ENCODE measurements at regions not wholly inside any gene's neighbourhood (a gene's known extent, or its start where the extent isn't known, plus 50 kb on each side); places are given as distances from the start of the nearest gene placed in this dataset.

DNA sequence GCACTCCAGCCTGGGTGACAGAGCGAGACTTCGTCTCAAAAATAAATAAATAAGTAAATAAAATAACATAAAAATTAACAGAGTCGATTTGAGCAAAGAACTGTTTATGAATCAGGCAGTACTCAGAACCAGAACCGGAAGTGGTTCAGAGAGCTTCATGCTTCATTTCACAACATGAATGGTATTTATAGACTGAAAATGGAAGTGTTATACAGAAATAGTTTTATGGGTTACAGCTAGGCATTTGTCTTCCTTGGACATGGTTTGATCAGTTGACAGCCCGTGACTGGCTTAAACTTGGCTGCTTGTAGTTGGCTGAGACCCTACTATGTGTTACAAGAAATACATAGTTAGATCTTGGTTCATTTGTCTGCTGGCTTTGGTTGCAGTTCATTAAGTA, 216.0 kb upstream of the MCTP2 start:
- TF ChIP-seq BACH2 (CRISPR knock-in tag; IDR thresholded peaks at IDR 0.05; ENCODE audit: borderline replicate concordance), result no peak
- no peak for TF ChIP-seq ZNF8 (CRISPR knock-in tag; IDR thresholded peaks at IDR 0.05)
- no peak for TF ChIP-seq CSRNP3 (CRISPR knock-in tag; IDR thresholded peaks at IDR 0.05)
- no peak for TF ChIP-seq SNAI2 (CRISPR knock-in tag; IDR thresholded peaks at IDR 0.05)
- no peak for TF ChIP-seq TCF4 (CRISPR knock-in tag; IDR thresholded peaks at IDR 0.05; ENCODE audit: borderline replicate concordance)
- no peak for TF ChIP-seq ESRRG (CRISPR knock-in tag; IDR thresholded peaks at IDR 0.05)
- no peak for TF ChIP-seq ZFP3 (CRISPR knock-in tag; IDR thresholded peaks at IDR 0.05)
- TF ChIP-seq ZNF565 (CRISPR knock-in tag; conservative IDR thresholded peaks at IDR 0.05; ENCODE audit: low read depth), result no peak
- no peak for TF ChIP-seq ZC3H10 (CRISPR knock-in tag; IDR thresholded peaks at IDR 0.05)
- TF ChIP-seq, protein P1, sequence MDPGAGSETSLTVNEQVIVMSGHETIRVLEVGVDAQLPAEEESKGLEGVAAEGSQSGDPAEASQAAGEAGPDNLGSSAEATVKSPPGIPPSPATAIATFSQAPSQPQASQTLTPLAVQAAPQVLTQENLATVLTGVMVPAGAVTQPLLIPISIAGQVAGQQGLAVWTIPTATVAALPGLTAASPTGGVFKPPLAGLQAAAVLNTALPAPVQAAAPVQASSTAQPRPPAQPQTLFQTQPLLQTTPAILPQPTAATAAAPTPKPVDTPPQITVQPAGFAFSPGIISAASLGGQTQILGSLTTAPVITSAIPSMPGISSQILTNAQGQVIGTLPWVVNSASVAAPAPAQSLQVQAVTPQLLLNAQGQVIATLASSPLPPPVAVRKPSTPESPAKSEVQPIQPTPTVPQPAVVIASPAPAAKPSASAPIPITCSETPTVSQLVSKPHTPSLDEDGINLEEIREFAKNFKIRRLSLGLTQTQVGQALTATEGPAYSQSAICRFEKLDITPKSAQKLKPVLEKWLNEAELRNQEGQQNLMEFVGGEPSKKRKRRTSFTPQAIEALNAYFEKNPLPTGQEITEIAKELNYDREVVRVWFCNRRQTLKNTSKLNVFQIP (CRISPR knock-in tag; IDR thresholded peaks at IDR 0.05; ENCODE audit: borderline replicate concordance, low read depth), result no peak
- no peak for TF ChIP-seq TOX (CRISPR knock-in tag; IDR thresholded peaks at IDR 0.05; ENCODE audit: borderline replicate concordance)
- no peak for TF ChIP-seq RARB (CRISPR knock-in tag; IDR thresholded peaks at IDR 0.05)
- TF ChIP-seq, protein P2, sequence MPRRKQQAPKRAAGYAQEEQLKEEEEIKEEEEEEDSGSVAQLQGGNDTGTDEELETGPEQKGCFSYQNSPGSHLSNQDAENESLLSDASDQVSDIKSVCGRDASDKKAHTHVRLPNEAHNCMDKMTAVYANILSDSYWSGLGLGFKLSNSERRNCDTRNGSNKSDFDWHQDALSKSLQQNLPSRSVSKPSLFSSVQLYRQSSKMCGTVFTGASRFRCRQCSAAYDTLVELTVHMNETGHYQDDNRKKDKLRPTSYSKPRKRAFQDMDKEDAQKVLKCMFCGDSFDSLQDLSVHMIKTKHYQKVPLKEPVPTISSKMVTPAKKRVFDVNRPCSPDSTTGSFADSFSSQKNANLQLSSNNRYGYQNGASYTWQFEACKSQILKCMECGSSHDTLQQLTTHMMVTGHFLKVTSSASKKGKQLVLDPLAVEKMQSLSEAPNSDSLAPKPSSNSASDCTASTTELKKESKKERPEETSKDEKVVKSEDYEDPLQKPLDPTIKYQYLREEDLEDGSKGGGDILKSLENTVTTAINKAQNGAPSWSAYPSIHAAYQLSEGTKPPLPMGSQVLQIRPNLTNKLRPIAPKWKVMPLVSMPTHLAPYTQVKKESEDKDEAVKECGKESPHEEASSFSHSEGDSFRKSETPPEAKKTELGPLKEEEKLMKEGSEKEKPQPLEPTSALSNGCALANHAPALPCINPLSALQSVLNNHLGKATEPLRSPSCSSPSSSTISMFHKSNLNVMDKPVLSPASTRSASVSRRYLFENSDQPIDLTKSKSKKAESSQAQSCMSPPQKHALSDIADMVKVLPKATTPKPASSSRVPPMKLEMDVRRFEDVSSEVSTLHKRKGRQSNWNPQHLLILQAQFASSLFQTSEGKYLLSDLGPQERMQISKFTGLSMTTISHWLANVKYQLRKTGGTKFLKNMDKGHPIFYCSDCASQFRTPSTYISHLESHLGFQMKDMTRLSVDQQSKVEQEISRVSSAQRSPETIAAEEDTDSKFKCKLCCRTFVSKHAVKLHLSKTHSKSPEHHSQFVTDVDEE (CRISPR knock-in tag; IDR thresholded peaks at IDR 0.05), result no peak
